HG03469 (cell line): ENCODE measurements at regions not wholly inside any gene's neighbourhood (a gene's known extent, or its start where the extent isn't known, plus 50 kb on each side); places are given as distances from the start of the nearest gene placed in this dataset.

Experiments
- ATAC-seq: cut with Tn5 transposase; IDR thresholded peaks from one replicate; pipeline ENCODE4 v1.9.1; 2021; ENCODE audit warnings: mild to moderate bottlenecking, moderate library complexity, moderate number of reproducible peaks; ENCODE audit not compliant: unreplicated experiment

GRCh38 chr22:49302530-49302929, 525.1 kb downstream of the BRD1 start:
- no peak for ATAC-seq

- no peak for ATAC-seq
These were observed 525.6 kb downstream of the BRD1 start for GRCh38 chr22:49302150-49302460.

- no peak for ATAC-seq
These were observed 526.1 kb downstream of the BRD1 start for GRCh38 chr22:49301398-49302149.

- no peak for ATAC-seq
These were observed 526.7 kb downstream of the BRD1 start for GRCh38 chr22:49300951-49301397.

GRCh38 chr22:49300241-49300640, 527.4 kb downstream of the BRD1 start:
- ATAC-seq, result no peak

- ATAC-seq, result no peak
These were observed 527.8 kb downstream of the BRD1 start for GRCh38 chr22:49299821-49300231.

GRCh38 chr22:49298834-49299750, 528.6 kb downstream of the BRD1 start:
- no peak for ATAC-seq

GRCh38 chr22:49297871-49298721, 529.6 kb downstream of the BRD1 start:
- no peak for ATAC-seq

- no peak for ATAC-seq
These were observed 530.3 kb downstream of the BRD1 start for GRCh38 chr22:49297286-49297870.

- no peak for ATAC-seq
These were observed 531.1 kb downstream of the BRD1 start for GRCh38 chr22:49296561-49296960.

- no peak for ATAC-seq
These were observed 531.7 kb downstream of the BRD1 start for GRCh38 chr22:49295851-49296560.

GRCh38 chr22:49295465-49295743, 532.3 kb downstream of the BRD1 start:
- ATAC-seq, result no peak

GRCh38 chr22:49294656-49295464, 532.8 kb downstream of the BRD1 start:
- ATAC-seq, result no peak

GRCh38 chr22:49292909-49293308, 534.8 kb downstream of the BRD1 start:
- ATAC-seq, result no peak

- ATAC-seq, result no peak
These were observed 535.9 kb downstream of the BRD1 start for GRCh38 chr22:49291781-49292180.

- no peak for ATAC-seq
These were observed 536.5 kb downstream of the BRD1 start for GRCh38 chr22:49291169-49291568.

GRCh38 chr22:49290711-49291110, 537.0 kb downstream of the BRD1 start:
- no peak for ATAC-seq

- no peak for ATAC-seq
These were observed 537.6 kb downstream of the BRD1 start for GRCh38 chr22:49289822-49290679.
